Muscle of leg (tissue), 3 donors: ENCODE measurements at regions not wholly inside any gene's neighbourhood (a gene's known extent, or its start where the extent isn't known, plus 50 kb on each side); places are given as distances from the start of the nearest gene placed in this dataset.

ENCODE experiments used
- DNase-seq: peaks from one replicate; pipeline ENCODE4 v3.0.0; 2013
- H3K27ac ChIP-seq: one replicate; pipeline ENCODE4 v1.5.1; 2013; ENCODE audit warnings: mild to moderate bottlenecking, low read length, control low read depth
- H3K27me3 ChIP-seq: one replicate; pipeline ENCODE4 v1.6.1; 2013; ENCODE audit warnings: low read length; ENCODE audit not compliant: control insufficient read depth, insufficient read depth
- H3K36me3 ChIP-seq: one replicate; pipeline ENCODE4 v1.6.1; 2013; ENCODE audit warnings: low read length; ENCODE audit not compliant: control insufficient read depth, insufficient read depth
- H3K4me1 ChIP-seq: one replicate; pipeline ENCODE4 v1.6.1; 2013; ENCODE audit warnings: low read length; ENCODE audit not compliant: control insufficient read depth, insufficient read depth
- H3K4me3 ChIP-seq: one replicate; pipeline ENCODE4 v1.5.1; 2013; ENCODE audit warnings: low read length, control low read depth
- H3K9me3 ChIP-seq: replicated peaks from 2 replicates; pipeline ENCODE4 v1.6.1; 2013; ENCODE audit warnings: low read depth, low read length; ENCODE audit not compliant: control insufficient read depth
- WGBS: methylation state at CpG from one replicate; pipeline ENCODE4 v1.1.5; 2013; ENCODE audit warnings: missing lambda C conversion rate; ENCODE audit not compliant: insufficient coverage; 5-methylcytosine and 5-hydroxymethylcytosine counted together

- Histone ChIP-seq H3K4me1 (no peaks in the 10 kb centered on the region), H3K4me3 (no peak overlapping the region), H3K9me3 (no peaks in the 10 kb centered on the region), H3K27ac (no peak overlapping the region), H3K27me3 (no peaks in the 10 kb centered on the region), H3K36me3 (no peaks in the 10 kb centered on the region)
- DNase-seq: no peak
- 80% methylated on average over 3 of the region's 5 CpGs for WGBS
Observed at GRCh38 chr4:122041312-122041711, 89.5 kb upstream of the TRPC3 start.

GRCh38 chr4:122038896-122039295, 87.0 kb upstream of the TRPC3 start:
- Histone ChIP-seq H3K36me3 (no peaks in the 10 kb centered on the region), H3K4me1 (no peaks in the 10 kb centered on the region), H3K27ac (no peak overlapping the region), H3K9me3 (no peaks in the 10 kb centered on the region), H3K27me3 (no peaks in the 10 kb centered on the region), H3K4me3 (no peak overlapping the region)
- WGBS: no CpG with 5 or more reads among the region's 2 CpGs
- DNase-seq: no peak

- WGBS: 78% methylated on average over 1 of the region's 1 CpG
- H3K4me1 ChIP-seq: no peaks in the 10 kb centered on the region
- no peak for DNase-seq
Observed at GRCh38 chr4:122034619-122035018, 82.8 kb upstream of the TRPC3 start.

GRCh38 chr4:122027203-122027602, 75.3 kb upstream of the TRPC3 start:
- DNase-seq: no peak
- WGBS: no CpG with 5 or more reads among the region's 2 CpGs

More at GRCh38 chr4:122034619-122035018, 82.8 kb upstream of the TRPC3 start:
- Histone ChIP-seq H3K27me3 (no peaks in the 10 kb centered on the region), H3K36me3 (no peaks in the 10 kb centered on the region), H3K27ac (no peak overlapping the region), H3K9me3 (no peaks in the 10 kb centered on the region), H3K4me3 (no peak overlapping the region)

GRCh38 chr4:122017296-122017695, 65.4 kb upstream of the TRPC3 start:
- H3K27ac ChIP-seq: no peak overlapping the region
- no peaks in the 10 kb centered on the region for H3K36me3 ChIP-seq
- DNase-seq: no peak
- H3K4me3 ChIP-seq: no peak overlapping the region
- H3K27me3 ChIP-seq: no peaks in the 10 kb centered on the region
- WGBS: no CpG with 5 or more reads among the region's 2 CpGs
- H3K4me1 ChIP-seq: no peaks in the 10 kb centered on the region
- no peaks in the 10 kb centered on the region for H3K9me3 ChIP-seq

More at GRCh38 chr4:122027203-122027602, 75.3 kb upstream of the TRPC3 start:
- no peaks in the 10 kb centered on the region for H3K4me1 ChIP-seq
- no peaks in the 10 kb centered on the region for H3K36me3 ChIP-seq
- no peak overlapping the region for H3K4me3 ChIP-seq
- H3K27me3 ChIP-seq: no peaks in the 10 kb centered on the region
- no peaks in the 10 kb centered on the region for H3K9me3 ChIP-seq
- H3K27ac ChIP-seq: no peak overlapping the region

GRCh38 chr4:122015203-122015602, 63.3 kb upstream of the TRPC3 start:
- no peak for DNase-seq
- Histone ChIP-seq H3K9me3 (no peaks in the 10 kb centered on the region), H3K4me1 (no peaks in the 10 kb centered on the region), H3K27ac (no peak overlapping the region), H3K36me3 (no peaks in the 10 kb centered on the region), H3K4me3 (no peak overlapping the region), H3K27me3 (no peaks in the 10 kb centered on the region)
- WGBS: no CpG with 5 or more reads among the region's 3 CpGs

- WGBS: no CpG with 5 or more reads among the region's 2 CpGs
Observed at GRCh38 chr4:122012735-122013134, 60.9 kb upstream of the TRPC3 start.

GRCh38 chr4:122010610-122011009, 58.8 kb upstream of the TRPC3 start:
- no peaks in the 10 kb centered on the region for H3K36me3 ChIP-seq
- H3K9me3 ChIP-seq: no peaks in the 10 kb centered on the region
- no CpG with 5 or more reads among the region's 3 CpGs for WGBS
- H3K27me3 ChIP-seq: no peaks in the 10 kb centered on the region
- no peaks in the 10 kb centered on the region for H3K4me1 ChIP-seq
- no peak overlapping the region for H3K4me3 ChIP-seq
- H3K27ac ChIP-seq: no peak overlapping the region
- DNase-seq: no peak

More at GRCh38 chr4:122012735-122013134, 60.9 kb upstream of the TRPC3 start:
- no peak for DNase-seq
- Histone ChIP-seq H3K27me3 (no peaks in the 10 kb centered on the region), H3K9me3 (no peaks in the 10 kb centered on the region), H3K4me3 (no peak overlapping the region), H3K36me3 (no peaks in the 10 kb centered on the region), H3K4me1 (no peaks in the 10 kb centered on the region), H3K27ac (no peak overlapping the region)

- Histone ChIP-seq H3K27ac (no peak overlapping the region), H3K36me3 (no peaks in the 10 kb centered on the region), H3K4me1 (no peaks in the 10 kb centered on the region), H3K9me3 (no peaks in the 10 kb centered on the region), H3K4me3 (no peak overlapping the region), H3K27me3 (no peaks in the 10 kb centered on the region)
- no CpG with 5 or more reads among the region's 2 CpGs for WGBS
- no peak for DNase-seq
Observed at GRCh38 chr4:122009524-122009923, 57.7 kb upstream of the TRPC3 start.

GRCh38 chr4:122007016-122007415, 55.2 kb upstream of the TRPC3 start:
- no peak for DNase-seq
- no CpG with 5 or more reads among the region's 1 CpG for WGBS

GRCh38 chr4:122005064-122005755, 53.4 kb upstream of the TRPC3 start:
- Histone ChIP-seq H3K27me3 (no peaks in the 10 kb centered on the region), H3K9me3 (no peaks in the 10 kb centered on the region), H3K36me3 (no peaks in the 10 kb centered on the region), H3K4me3 (no peak overlapping the region), H3K27ac (no peak overlapping the region), H3K4me1 (no peaks in the 10 kb centered on the region)
- DNase-seq: peak; percentile 33
- WGBS: 51% methylated on average over 2 of the region's 8 CpGs

More at GRCh38 chr4:122007016-122007415, 55.2 kb upstream of the TRPC3 start:
- Histone ChIP-seq H3K36me3 (no peaks in the 10 kb centered on the region), H3K27me3 (no peaks in the 10 kb centered on the region), H3K9me3 (no peaks in the 10 kb centered on the region), H3K27ac (no peak overlapping the region), H3K4me1 (no peaks in the 10 kb centered on the region), H3K4me3 (no peak overlapping the region)
